SK-N-SH treated with all-trans-retinoic acid at 6 μM for 48 hours (cell line): ENCODE measurements at regions not wholly inside any gene's neighbourhood (a gene's known extent, or its start where the extent isn't known, plus 50 kb on each side); places are given as distances from the start of the nearest gene placed in this dataset.

ENCODE experiments used
- ATAC-seq: fragments of 200-7000 bp; cut with Tn5 transposase; 3 replicates; pipeline ENCODE4 v1.9.1; 2020; ENCODE audit warnings: mild to moderate bottlenecking, moderate library complexity
- BACH2 ChIP-seq: fragments of 250-450 bp; sonication (Bioruptor Pico); IDR thresholded peaks from 2 replicates; pipeline ENCODE4 v1.9.0; 2021; ENCODE audit warnings: mild to moderate bottlenecking, borderline replicate concordance
- CSRNP3 ChIP-seq: fragments of 250-450 bp; sonication (Bioruptor Pico); IDR thresholded peaks from 2 replicates; pipeline ENCODE4 v1.5.1; 2021; ENCODE audit warnings: mild to moderate bottlenecking, moderate library complexity
- GLIS3 ChIP-seq: fragments of 250-450 bp; sonication (Bioruptor Pico); IDR thresholded peaks from 2 replicates; pipeline ENCODE4 v1.5.0; 2020; ENCODE audit warnings: mild to moderate bottlenecking, moderate library complexity
- ISL1 ChIP-seq: fragments of 250-450 bp; sonication (Bioruptor Pico); IDR thresholded peaks from 2 replicates; pipeline ENCODE4 v2.1.2; 2022; ENCODE audit warnings: mild to moderate bottlenecking, moderate library complexity
- OSR1 ChIP-seq: fragments of 250-450 bp; sonication (Bioruptor Pico); IDR thresholded peaks from 2 replicates; pipeline ENCODE4 v1.8.0; 2022; ENCODE audit warnings: moderate library complexity, mild to moderate bottlenecking, inconsistent platforms
- PATZ1 ChIP-seq: fragments of 250-450 bp; sonication (Bioruptor Pico); IDR thresholded peaks from 2 replicates; pipeline ENCODE4 v1.8.0; 2020; ENCODE audit warnings: mild to moderate bottlenecking, moderate library complexity, borderline replicate concordance
- POU6F1 ChIP-seq: fragments of 250-450 bp; sonication (Bioruptor Pico); IDR thresholded peaks from 2 replicates; pipeline ENCODE4 v1.8.0; 2021; ENCODE audit warnings: low read depth, mild to moderate bottlenecking, moderate library complexity, borderline replicate concordance
- PPARA ChIP-seq: fragments of 250-450 bp; sonication (Bioruptor Pico); IDR thresholded peaks from 2 replicates; pipeline ENCODE4 v1.5.0; 2020; ENCODE audit warnings: mild to moderate bottlenecking, borderline replicate concordance
- RARB ChIP-seq: fragments of 250-450 bp; sonication (Bioruptor Pico); IDR thresholded peaks from 2 replicates; pipeline ENCODE4 v1.8.0; 2021; ENCODE audit warnings: mild to moderate bottlenecking, moderate library complexity
- SNAI2 ChIP-seq: fragments of 250-450 bp; sonication (Bioruptor Pico); IDR thresholded peaks from 2 replicates; pipeline ENCODE4 v1.5.0; 2020; ENCODE audit warnings: mild to moderate bottlenecking, moderate library complexity
- TCF4 ChIP-seq: fragments of 250-450 bp; sonication (Bioruptor Pico); IDR thresholded peaks from 2 replicates; pipeline ENCODE4 v1.8.0; 2021; ENCODE audit warnings: mild to moderate bottlenecking, moderate library complexity, borderline replicate concordance
- TOX ChIP-seq: fragments of 250-450 bp; sonication (Bioruptor Pico); IDR thresholded peaks from 2 replicates; pipeline ENCODE4 v1.8.0; 2021; ENCODE audit warnings: mild to moderate bottlenecking, moderate library complexity, borderline replicate concordance
- ZC3H10 ChIP-seq: fragments of 250-450 bp; sonication (Bioruptor Pico); IDR thresholded peaks from 2 replicates; pipeline ENCODE4 v1.5.1; 2021; ENCODE audit warnings: mild to moderate bottlenecking, moderate library complexity
- ZFP3 ChIP-seq: fragments of 250-450 bp; sonication (Bioruptor Pico); IDR thresholded peaks from 2 replicates; pipeline ENCODE4 v1.5.0; 2020; ENCODE audit warnings: mild to moderate bottlenecking, moderate library complexity
- ZNF70 ChIP-seq: fragments of 450-650 bp; formaldehyde crosslinking; IDR thresholded peaks from 2 replicates; pipeline ENCODE4 v1.5.0; 2020; ENCODE audit warnings: mild to moderate bottlenecking, moderate library complexity

GRCh38 chr17:79320331-79320730, 245.7 kb downstream of the ENGASE start:
- ATAC-seq: no peak
- TF ChIP-seq POU6F1 (CRISPR knock-in tag) (no peak), OSR1 (CRISPR knock-in tag) (no peak), TCF4 (no peak), CSRNP3 (no peak), PATZ1 (CRISPR knock-in tag) (no peak), GLIS3 (no peak), ISL1 (CRISPR knock-in tag) (no peak), SNAI2 (CRISPR knock-in tag) (no peak)

GRCh38 chr17:79317916-79318315, 243.3 kb downstream of the ENGASE start:
- TF ChIP-seq GLIS3 (no peak), ZC3H10 (CRISPR knock-in tag) (no peak), CSRNP3 (no peak), ISL1 (CRISPR knock-in tag) (no peak), ZNF70 (CRISPR knock-in tag) (no peak), BACH2 (CRISPR knock-in tag) (no peak), ZFP3 (CRISPR knock-in tag) (no peak), PATZ1 (CRISPR knock-in tag) (no peak), TCF4 (no peak)
- TF ChIP-seq, all 23 proteins: peak for 0
- no peak for ATAC-seq

GRCh38 chr17:79316805-79317204, 242.2 kb downstream of the ENGASE start:
- ATAC-seq: no peak
- no peak for TF ChIP-seq ISL1 (CRISPR knock-in tag)
- no peak for TF ChIP-seq BACH2 (CRISPR knock-in tag)
- no peak for TF ChIP-seq ZFP3 (CRISPR knock-in tag)
- no peak for TF ChIP-seq POU6F1 (CRISPR knock-in tag)
- no peak for TF ChIP-seq RARB (CRISPR knock-in tag)
- TF ChIP-seq ZC3H10 (CRISPR knock-in tag): no peak
- no peak for TF ChIP-seq CSRNP3
- no peak for TF ChIP-seq TOX (CRISPR knock-in tag)
- no peak for TF ChIP-seq PPARA (CRISPR knock-in tag)
- TF ChIP-seq GLIS3: no peak
- no peak for TF ChIP-seq PATZ1 (CRISPR knock-in tag)
